Mesenchymal stem cell (in vitro differentiated cells and primary cell): ENCODE measurements at regions not wholly inside any gene's neighbourhood (a gene's known extent, or its start where the extent isn't known, plus 50 kb on each side); places are given as distances from the start of the nearest gene placed in this dataset.

Source experiments
- DNase-seq: peaks from one replicate; pipeline ENCODE4 v3.0.0-alpha.2; 2013
- H2AFZ ChIP-seq: one replicate; pipeline ENCODE4 v1.6.1; 2013; ENCODE audit warnings: low read depth, mild to moderate bottlenecking, control low read depth, inconsistent platforms, low read length, moderate library complexity
- H2AK5ac ChIP-seq: 2 replicates; pipeline ENCODE4 v1.6.1; 2013; ENCODE audit warnings: low read length, moderate library complexity, mild to moderate bottlenecking, inconsistent platforms; ENCODE audit not compliant: severe bottlenecking
- H2BK120ac ChIP-seq: one replicate; pipeline ENCODE4 v1.6.1; 2013; ENCODE audit warnings: low read depth, mild to moderate bottlenecking, inconsistent platforms, low read length, moderate library complexity
- H2BK12ac ChIP-seq, 2 experiments: one replicate each; pipeline ENCODE4 v1.6.1; 2013; ENCODE audit warnings: inconsistent platforms in 2 of 2, low read length in 2 of 2, mild to moderate bottlenecking in 2 of 2, moderate library complexity in 2 of 2, control low read depth in 1 of 2
- H2BK15ac ChIP-seq: one replicate; pipeline ENCODE4 v1.6.1; 2013; ENCODE audit warnings: mild to moderate bottlenecking, low read depth, inconsistent platforms; ENCODE audit not compliant: poor library complexity, severe bottlenecking
- H2BK5ac ChIP-seq: 2 replicates; pipeline ENCODE4 v1.6.1; 2013; ENCODE audit warnings: low read depth, mild to moderate bottlenecking, low read length, control low read depth, inconsistent platforms; ENCODE audit not compliant: poor library complexity, severe bottlenecking
- H3K14ac ChIP-seq, 2 experiments: one replicate each; pipeline ENCODE4 v1.6.1; 2013; ENCODE audit warnings: inconsistent platforms in 2 of 2, low read length in 2 of 2, control low read depth in 1 of 2, mild to moderate bottlenecking in 1 of 2, moderate library complexity in 1 of 2
- H3K18ac ChIP-seq, 2 experiments: one replicate each; pipeline ENCODE4 v1.6.1; 2013; ENCODE audit warnings: inconsistent platforms in 2 of 2, low read length in 2 of 2, control low read depth in 1 of 2, low read depth in 1 of 2, mild to moderate bottlenecking in 1 of 2
- H3K23ac ChIP-seq, 2 experiments: one replicate each; pipeline ENCODE4 v1.6.1; 2013; ENCODE audit warnings: inconsistent platforms in 2 of 2, low read length in 2 of 2, mild to moderate bottlenecking in 2 of 2, moderate library complexity in 2 of 2, control low read depth in 1 of 2
- H3K27ac ChIP-seq: 2 replicates; pipeline ENCODE4 v1.5.1; 2013; ENCODE audit warnings: mild to moderate bottlenecking, moderate library complexity, low read length, control low read depth, inconsistent platforms; ENCODE audit not compliant: poor library complexity, severe bottlenecking
- H3K27me3 ChIP-seq, 2 experiments: 2 replicates each; pipeline versions ENCODE4 v1.6.1 to v1.7.0; 2013; ENCODE audit warnings: low read length in 2 of 2, mild to moderate bottlenecking in 2 of 2, moderate library complexity in 2 of 2, control low read depth in 1 of 2, inconsistent platforms in 1 of 2; ENCODE audit not compliant: control insufficient read depth in 1 of 2, insufficient read depth in 1 of 2
- H3K36me3 ChIP-seq, 2 experiments: 2 replicates each; pipeline versions ENCODE4 v1.6.1 to v1.7.0; 2013; ENCODE audit warnings: low read length in 2 of 2, control low read depth in 1 of 2, inconsistent platforms in 1 of 2, low read depth in 1 of 2, mild to moderate bottlenecking in 1 of 2; ENCODE audit not compliant: insufficient read depth in 2 of 2, control insufficient read depth in 1 of 2
- H3K4ac ChIP-seq, 2 experiments: one replicate each; pipeline ENCODE4 v1.6.1; 2013; ENCODE audit warnings: inconsistent platforms in 2 of 2, low read length in 2 of 2, mild to moderate bottlenecking in 2 of 2, moderate library complexity in 2 of 2, control low read depth in 1 of 2, low read depth in 1 of 2
- H3K4me1 ChIP-seq: 2 replicates; pipeline ENCODE4 v1.6.1; 2013; ENCODE audit warnings: low read depth, low read length, control low read depth; ENCODE audit not compliant: control insufficient read depth, insufficient read depth
- H3K4me2 ChIP-seq: 2 replicates; pipeline ENCODE4 v1.6.1; 2013; ENCODE audit warnings: low read length, mild to moderate bottlenecking, inconsistent platforms; ENCODE audit not compliant: poor library complexity, severe bottlenecking
- H3K4me3 ChIP-seq, 2 experiments: 2 replicates each; pipeline versions ENCODE4 v1.5.1 to v1.7.0; 2013; ENCODE audit warnings: low read length in 2 of 2, mild to moderate bottlenecking in 2 of 2, control low read depth in 1 of 2, low read depth in 1 of 2; ENCODE audit not compliant: insufficient read depth in 1 of 2
- H3K79me1 ChIP-seq: replicated peaks from 2 replicates; pipeline ENCODE4 v1.6.1; 2013; ENCODE audit warnings: mild to moderate bottlenecking, control low read depth, low read length, inconsistent platforms; ENCODE audit not compliant: poor library complexity, severe bottlenecking
- H3K9ac ChIP-seq: 2 replicates; pipeline ENCODE4 v1.7.0; 2013; ENCODE audit warnings: mild to moderate bottlenecking, low read length, moderate library complexity
- H3K9me3 ChIP-seq: 2 replicates; pipeline ENCODE4 v1.7.0; 2013; ENCODE audit warnings: mild to moderate bottlenecking, low read length; ENCODE audit not compliant: control insufficient read depth
- H4K8ac ChIP-seq: one replicate; pipeline ENCODE4 v1.6.1; 2013; ENCODE audit warnings: inconsistent platforms, mild to moderate bottlenecking, low read length, moderate library complexity
- H4K91ac ChIP-seq: one replicate; pipeline ENCODE4 v1.6.1; 2013; ENCODE audit warnings: mild to moderate bottlenecking, low read length, inconsistent platforms
- WGBS: methylation state at CpG from one replicate; pipeline ENCODE4 v1.1.7; 2013; ENCODE audit warnings: mixed read lengths; 5-methylcytosine and 5-hydroxymethylcytosine counted together

DNA sequence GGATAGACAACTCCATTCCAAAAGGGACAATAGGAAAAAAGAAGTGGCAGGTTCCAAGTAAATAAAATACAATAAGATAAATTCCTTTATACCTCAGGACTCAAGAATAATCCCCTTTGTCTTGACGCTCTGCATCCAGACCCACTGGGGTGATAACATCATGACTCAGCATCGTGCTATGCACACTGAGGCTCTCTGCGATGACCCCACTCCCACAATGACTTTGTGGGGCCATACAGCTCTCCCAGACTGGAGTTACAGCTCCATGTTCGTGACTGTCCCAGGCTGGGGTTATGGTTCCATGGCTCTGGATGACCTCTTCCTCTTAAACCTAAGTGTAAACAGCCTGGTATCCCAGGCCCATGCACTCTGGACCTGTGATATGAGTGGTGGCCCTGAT lies 254.5 kb upstream of the ADGRL3 start:
- no peak overlapping the region for H3K4me2 ChIP-seq
- H2BK15ac ChIP-seq, result no peak overlapping the region
- H4K8ac ChIP-seq, result no peak overlapping the region
- H3K27ac ChIP-seq, result no peak overlapping the region
- H4K91ac ChIP-seq, result peak overlapping the region; percentile 34
- no peak overlapping the region for H3K18ac ChIP-seq
- H3K9ac ChIP-seq, result no peak overlapping the region
- H3K36me3 ChIP-seq, result no peaks in the 10 kb centered on the region
- H3K79me1 ChIP-seq, result no peaks in the 10 kb centered on the region
- H3K4me1 ChIP-seq, result peaks cover 2% of the 10 kb centered on the region
- H3K4ac ChIP-seq, result peak overlapping the region in 1 of 2 experiments; percentile 20
- H3K4me3 ChIP-seq, result no peak overlapping the region
- H2AK5ac ChIP-seq, result no peak overlapping the region
- no peak overlapping the region for H3K14ac ChIP-seq
- H3K23ac ChIP-seq, result no peak overlapping the region
- H3K9me3 ChIP-seq, result peaks cover 14% of the 10 kb centered on the region
- DNase-seq, result peak; percentile 18
- H3K27me3 ChIP-seq, result no peaks in the 10 kb centered on the region
- no peak overlapping the region for H2AFZ ChIP-seq
- H2BK12ac ChIP-seq, result peak overlapping the region in 1 of 2 experiments; percentile 37
- no peak overlapping the region for H2BK5ac ChIP-seq
- WGBS, result 49% methylated on average over 4 of the region's 4 CpGs
- no peak overlapping the region for H2BK120ac ChIP-seq

DNA sequence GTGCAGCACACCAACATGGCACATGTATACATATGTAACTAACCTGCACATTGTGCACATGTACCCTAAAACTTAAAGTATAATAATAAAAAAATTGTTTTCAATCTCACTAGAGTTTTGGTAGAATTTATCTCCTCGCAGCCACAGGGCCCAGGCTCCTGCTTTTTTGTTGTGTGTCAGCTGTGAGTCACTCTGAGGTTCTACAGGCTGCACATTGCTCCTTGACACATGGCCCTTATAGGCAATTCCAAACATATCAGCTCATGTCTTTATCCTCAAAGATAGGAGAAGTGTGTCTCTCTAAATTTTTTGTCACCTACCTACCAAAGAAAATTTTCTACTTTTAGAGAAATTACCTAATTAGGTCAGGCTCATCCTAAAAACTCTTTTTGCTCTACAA lies 252.1 kb upstream of the ADGRL3 start:
- Histone ChIP-seq H3K27ac (no peak overlapping the region), H3K4ac (no peak overlapping the region), H3K4me3 (no peak overlapping the region), H3K9ac (no peak overlapping the region), H2AFZ (no peak overlapping the region), H3K23ac (no peak overlapping the region), H2BK5ac (no peak overlapping the region), H4K8ac (no peak overlapping the region), H3K18ac (no peak overlapping the region), H3K9me3 (peaks cover 9% of the 10 kb centered on the region), H4K91ac (no peak overlapping the region), H3K79me1 (no peaks in the 10 kb centered on the region), H3K27me3 (no peaks in the 10 kb centered on the region), H2BK120ac (no peak overlapping the region), H3K14ac (no peak overlapping the region), H2BK15ac (no peak overlapping the region), H3K4me2 (no peak overlapping the region), H2BK12ac (no peak overlapping the region), H3K36me3 (no peaks in the 10 kb centered on the region), H2AK5ac (no peak overlapping the region), H3K4me1 (peaks cover 2% of the 10 kb centered on the region)
- peak; percentile 63 for DNase-seq
- WGBS, result 8% methylated on average over 1 of the region's 1 CpG

DNA sequence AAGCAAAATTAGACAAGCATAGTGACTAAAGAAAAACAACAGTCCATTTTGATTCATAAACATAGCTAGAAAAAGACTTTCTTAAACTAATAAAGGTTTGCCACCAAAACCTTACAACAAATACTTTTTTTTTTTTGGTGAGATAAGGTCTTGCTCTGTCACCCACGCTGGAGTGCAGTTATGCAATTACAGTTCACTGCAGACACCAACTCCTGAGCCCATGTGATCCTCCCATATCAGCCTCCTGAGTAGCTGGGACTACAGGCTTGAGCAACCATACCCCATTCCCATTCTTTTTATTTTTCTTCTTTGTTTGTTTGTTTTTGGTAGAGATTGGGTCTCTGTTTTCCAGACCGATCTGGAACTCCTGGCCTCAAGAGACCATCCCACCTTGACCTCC lies 247.2 kb upstream of the ADGRL3 start:
- no peak overlapping the region for H2BK15ac ChIP-seq
- no peaks in the 10 kb centered on the region for H3K79me1 ChIP-seq
- no peak overlapping the region for H2BK5ac ChIP-seq
- no peak overlapping the region for H3K23ac ChIP-seq
- no peak overlapping the region for H4K91ac ChIP-seq
- no peak overlapping the region for H3K18ac ChIP-seq
- peaks cover 2% of the 10 kb centered on the region for H3K9me3 ChIP-seq
- no peak overlapping the region for H3K4ac ChIP-seq
- no peaks in the 10 kb centered on the region for H3K4me1 ChIP-seq
- no peak overlapping the region for H3K4me2 ChIP-seq
- H3K14ac ChIP-seq, result no peak overlapping the region
- H2AK5ac ChIP-seq, result no peak overlapping the region
- H2BK12ac ChIP-seq, result no peak overlapping the region
- H4K8ac ChIP-seq, result no peak overlapping the region
- DNase-seq, result no peak
- no peak overlapping the region for H2BK120ac ChIP-seq
- 100% methylated on average over 1 of the region's 2 CpGs for WGBS
- H2AFZ ChIP-seq, result no peak overlapping the region
- H3K27ac ChIP-seq, result no peak overlapping the region
- H3K4me3 ChIP-seq, result no peak overlapping the region
- H3K27me3 ChIP-seq, result no peaks in the 10 kb centered on the region
- H3K9ac ChIP-seq, result no peak overlapping the region
- H3K36me3 ChIP-seq, result no peaks in the 10 kb centered on the region

DNA sequence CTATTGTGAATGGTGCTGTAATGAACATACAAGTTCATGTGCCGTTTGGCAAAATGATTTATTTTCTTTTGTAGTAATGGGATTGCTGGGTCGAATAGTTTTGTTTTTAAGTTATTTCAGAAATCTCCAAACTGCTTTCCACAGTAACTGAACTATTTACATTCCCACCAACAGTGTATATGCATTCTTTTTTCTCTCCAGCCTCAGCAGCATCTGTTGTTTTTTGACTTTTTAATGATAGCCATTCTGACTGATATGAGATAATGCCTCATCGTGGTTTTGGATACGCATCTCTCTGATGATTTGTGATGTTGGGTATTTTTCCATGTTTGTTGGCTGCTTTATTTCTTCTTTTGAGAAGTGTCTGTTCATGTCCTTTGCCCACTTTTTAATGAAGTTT lies 246.3 kb upstream of the ADGRL3 start:
- Histone ChIP-seq H2BK15ac (no peak overlapping the region), H4K8ac (no peak overlapping the region), H3K9ac (no peak overlapping the region), H4K91ac (no peak overlapping the region), H3K23ac (no peak overlapping the region), H3K14ac (no peak overlapping the region), H2BK12ac (no peak overlapping the region), H2BK5ac (no peak overlapping the region), H3K4me3 (no peak overlapping the region), H3K27ac (no peak overlapping the region), H3K36me3 (no peaks in the 10 kb centered on the region), H3K4me2 (no peak overlapping the region), H3K4me1 (no peaks in the 10 kb centered on the region), H2BK120ac (no peak overlapping the region), H3K9me3 (peaks cover 2% of the 10 kb centered on the region), H3K79me1 (no peaks in the 10 kb centered on the region), H3K18ac (no peak overlapping the region), H3K4ac (no peak overlapping the region), H2AK5ac (no peak overlapping the region), H3K27me3 (no peaks in the 10 kb centered on the region), H2AFZ (no peak overlapping the region)
- no peak for DNase-seq
- WGBS, result 56% methylated on average over 2 of the region's 4 CpGs
